HG02840 (cell line): ENCODE measurements at regions not wholly inside any gene's neighbourhood (a gene's known extent, or its start where the extent isn't known, plus 50 kb on each side); places are given as distances from the start of the nearest gene placed in this dataset.
"Not testable (repeated sequence)": the region's sequence is repeated elsewhere in the genome, so short reads cannot be mapped to it uniquely, and the experiment has no call there.

Experiments
- ATAC-seq: cut with Tn5 transposase; IDR thresholded peaks from one replicate; pipeline ENCODE4 v1.9.1; 2021; ENCODE audit warnings: mild to moderate bottlenecking, moderate library complexity, moderate number of reproducible peaks; ENCODE audit not compliant: unreplicated experiment, low FRiP score

DNA sequence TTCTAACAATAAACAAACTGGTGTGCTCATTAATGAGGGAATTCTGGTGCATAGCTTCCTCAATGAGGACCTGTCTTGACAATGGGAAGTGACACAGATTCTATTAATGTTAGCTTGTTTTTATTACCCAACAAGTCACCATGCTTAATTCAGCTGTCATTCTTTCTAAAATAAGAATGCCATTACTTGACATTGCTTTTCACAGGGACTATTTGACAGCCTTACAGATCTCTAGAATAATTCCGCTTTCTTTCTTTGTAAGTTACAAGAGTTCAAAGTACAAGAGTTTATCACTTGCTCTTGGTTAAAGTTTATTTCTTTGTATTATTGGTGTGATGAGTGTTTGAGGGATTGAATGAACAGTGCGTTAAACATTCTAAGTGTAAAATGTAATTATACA is 127.0 kb upstream of the COL5A2 start:
- no peak for ATAC-seq

DNA sequence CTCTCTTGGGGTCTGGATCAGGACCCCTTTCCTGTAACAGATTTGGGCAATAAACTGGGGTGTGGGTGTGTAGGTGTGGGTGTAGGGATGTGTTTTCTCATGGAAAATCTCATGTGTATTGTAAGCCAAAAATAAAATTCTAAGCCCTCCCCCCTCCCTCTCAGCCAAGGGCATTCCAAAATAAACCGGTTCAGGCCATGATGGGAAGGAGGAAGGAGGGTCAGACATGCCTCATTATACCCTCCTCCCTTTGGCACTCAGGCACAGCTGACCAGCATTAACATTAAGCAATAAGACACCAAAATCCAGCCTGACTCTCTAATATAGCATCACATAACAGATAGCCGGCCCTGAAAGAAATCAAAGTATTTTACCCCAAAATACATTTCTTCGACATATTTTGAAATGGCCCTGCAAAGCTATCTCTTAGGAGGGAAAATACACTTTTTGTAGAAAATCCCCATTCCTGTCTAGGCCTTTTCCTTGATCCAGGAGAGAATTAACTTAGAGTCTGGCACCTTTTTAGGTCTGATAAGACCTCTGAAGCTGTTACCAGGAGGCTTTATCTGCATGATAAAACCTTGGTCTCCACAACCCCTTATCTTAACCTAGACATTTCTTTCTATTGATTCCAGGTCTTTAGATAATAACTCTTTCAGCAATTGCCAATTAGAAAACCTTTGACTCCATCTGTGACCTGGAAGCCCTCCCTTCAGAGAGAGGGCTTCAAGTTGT is 128.7 kb upstream of the COL5A2 start:
- no peak for ATAC-seq

DNA sequence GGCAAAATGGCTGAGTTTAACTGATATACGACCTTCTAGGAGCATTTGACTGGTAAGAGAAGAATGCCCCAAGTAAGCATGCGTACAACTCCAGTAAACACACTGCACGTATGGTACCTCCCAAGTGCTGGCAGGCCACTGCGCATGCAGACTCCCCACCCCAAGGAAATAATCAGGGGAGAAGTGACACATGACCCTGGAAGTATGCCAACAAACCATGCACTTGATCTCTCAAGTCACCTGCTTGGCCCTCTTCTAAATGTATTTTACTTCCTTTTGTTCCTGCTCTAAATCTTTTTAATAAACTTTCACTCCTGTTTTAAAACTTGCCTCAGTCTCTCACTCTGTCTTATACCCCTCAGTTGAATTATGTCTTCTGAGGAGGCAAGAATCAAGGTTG is 129.8 kb upstream of the COL5A2 start:
- no peak for ATAC-seq

DNA sequence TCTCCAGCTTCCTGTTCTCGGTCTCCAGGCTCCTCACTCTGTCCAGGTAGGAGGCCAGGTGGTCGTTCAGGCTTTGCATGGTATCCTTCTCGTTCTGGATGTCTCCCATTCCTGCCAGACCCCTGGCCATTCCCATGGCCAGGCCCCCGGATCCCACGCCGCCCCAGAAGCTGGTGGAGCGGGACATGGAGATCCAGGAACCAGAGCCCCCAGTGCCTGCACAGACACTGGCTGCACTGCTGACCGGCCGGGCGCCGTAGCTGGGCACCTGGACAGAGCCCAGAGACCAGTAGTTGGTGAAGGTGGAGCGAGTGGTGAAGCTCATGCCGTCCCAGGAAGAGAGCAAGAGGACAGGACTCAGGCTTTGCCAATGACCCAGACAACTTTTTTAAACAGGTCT is 129.1 kb upstream of the WDR75 start:
- no peak for ATAC-seq

DNA sequence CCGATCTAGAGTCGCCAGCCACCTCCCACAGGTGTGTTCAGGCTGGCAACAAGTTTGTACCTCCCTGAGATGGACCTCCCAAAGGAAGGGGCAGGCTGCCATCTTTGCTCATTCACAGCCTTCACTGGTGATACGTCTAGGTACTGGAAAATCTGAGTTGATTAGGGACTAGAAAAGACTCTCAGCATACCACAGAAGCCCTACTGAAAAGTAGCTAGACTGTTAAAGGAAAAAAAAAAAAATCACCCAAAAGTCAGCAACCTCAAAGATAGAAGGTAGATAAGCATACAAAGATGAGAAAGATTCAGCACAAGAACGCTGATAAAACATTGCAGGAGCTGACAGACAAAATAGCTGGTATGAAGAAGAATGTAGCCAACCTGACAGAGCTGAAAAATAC is 128.6 kb upstream of the WDR75 start:
- no peak for ATAC-seq

DNA sequence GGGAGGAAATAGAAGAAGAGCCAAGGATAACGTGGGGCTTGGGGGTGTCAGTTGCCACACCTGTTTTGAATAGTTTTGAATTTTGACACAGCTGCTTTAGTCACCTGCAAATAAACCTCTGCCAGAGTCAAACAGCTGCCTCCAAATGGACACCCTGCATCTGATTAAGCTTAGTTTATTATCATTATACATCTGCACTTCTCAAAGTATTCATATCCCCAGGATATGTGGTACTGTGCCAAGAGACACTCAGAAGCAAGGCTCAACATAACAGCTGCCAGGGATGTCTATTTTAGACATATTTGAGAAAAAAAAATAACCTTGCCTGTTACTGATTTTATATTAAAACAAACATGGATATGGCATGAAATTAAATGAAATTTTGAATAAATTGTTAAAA is 122.5 kb upstream of the WDR75 start:
- no peak for ATAC-seq

DNA sequence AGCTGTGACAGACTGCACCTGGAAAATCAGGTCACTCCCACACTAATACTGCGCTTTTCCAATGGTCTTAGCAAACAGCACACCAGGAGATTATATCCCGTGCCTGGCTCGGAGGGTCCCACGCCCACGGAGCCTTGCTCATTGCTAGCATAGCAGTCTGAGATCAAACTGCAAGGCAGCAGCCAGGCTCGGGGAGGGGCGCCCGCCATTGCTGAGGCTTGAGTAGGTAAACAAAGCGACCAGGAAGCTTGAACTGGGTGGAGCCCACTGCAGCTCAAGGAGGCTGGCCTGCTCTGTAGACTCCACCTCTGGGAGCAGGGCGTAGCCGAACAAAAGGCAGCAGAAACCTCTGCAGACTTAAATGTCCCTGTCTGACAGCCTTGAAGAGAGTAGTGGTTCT is 121.8 kb upstream of the WDR75 start:
- ATAC-seq, result not testable (repeated sequence)

DNA sequence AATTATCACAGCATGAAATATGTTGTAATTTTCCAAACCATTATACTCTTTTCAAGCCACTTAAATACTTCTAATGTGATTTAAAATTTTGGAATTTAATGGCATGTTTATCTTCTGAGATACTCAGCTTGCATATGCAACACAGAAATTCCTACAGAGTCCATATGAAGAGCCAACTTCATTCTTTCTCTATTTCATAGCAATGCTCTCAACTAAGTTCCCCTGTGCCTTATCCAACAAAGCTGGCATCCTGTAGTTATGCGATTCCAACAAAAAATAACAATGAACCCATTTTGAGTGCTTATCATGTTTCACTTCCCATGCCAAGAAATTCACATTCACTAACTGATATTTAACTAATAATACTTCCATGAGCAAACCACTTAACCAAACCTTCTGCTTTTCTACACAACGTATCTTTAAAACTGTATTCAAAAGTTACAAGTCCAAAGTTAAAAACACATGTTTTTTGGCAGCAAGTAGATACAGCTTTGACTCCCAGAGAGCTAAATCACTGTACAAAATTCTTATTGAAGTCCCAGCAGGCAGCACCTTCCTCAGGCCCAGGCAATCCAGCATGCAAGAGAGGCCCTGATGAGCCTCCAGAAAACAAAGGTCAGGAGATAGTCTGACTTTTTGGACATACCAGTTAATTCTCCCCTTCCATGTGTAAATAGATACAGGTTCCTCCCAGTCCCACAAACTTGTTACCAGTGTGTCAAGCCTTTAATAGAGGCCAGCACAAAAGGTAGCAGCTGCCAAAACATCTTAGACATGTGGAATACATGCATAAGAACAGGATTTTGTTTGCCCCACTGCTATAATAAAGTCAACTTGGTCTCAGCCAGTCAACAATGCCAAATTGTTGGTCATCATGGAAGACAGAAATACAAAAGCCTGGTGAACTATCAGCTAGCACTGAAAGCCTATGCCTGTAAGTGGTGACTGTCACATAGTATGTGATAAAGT is 113.1 kb upstream of the WDR75 start:
- ATAC-seq, result no peak

DNA sequence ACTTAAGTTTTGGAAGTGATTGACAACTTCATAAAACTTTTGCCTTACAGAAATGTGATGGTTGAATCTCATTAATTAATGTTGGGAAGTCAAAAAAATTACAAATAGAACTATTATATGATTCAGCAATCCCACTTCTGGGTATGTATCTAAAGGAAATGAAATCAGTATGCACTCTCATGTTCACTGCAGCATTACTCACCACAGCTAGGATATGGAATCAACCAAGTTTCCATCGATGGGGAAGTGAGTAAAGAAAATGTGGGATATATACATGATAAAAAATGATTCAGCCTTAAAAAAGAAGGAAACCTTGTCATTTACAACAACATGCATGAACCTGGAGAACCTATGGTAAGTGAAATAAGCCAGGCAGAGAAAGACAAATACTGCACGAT is 112.4 kb upstream of the WDR75 start:
- no peak for ATAC-seq

DNA sequence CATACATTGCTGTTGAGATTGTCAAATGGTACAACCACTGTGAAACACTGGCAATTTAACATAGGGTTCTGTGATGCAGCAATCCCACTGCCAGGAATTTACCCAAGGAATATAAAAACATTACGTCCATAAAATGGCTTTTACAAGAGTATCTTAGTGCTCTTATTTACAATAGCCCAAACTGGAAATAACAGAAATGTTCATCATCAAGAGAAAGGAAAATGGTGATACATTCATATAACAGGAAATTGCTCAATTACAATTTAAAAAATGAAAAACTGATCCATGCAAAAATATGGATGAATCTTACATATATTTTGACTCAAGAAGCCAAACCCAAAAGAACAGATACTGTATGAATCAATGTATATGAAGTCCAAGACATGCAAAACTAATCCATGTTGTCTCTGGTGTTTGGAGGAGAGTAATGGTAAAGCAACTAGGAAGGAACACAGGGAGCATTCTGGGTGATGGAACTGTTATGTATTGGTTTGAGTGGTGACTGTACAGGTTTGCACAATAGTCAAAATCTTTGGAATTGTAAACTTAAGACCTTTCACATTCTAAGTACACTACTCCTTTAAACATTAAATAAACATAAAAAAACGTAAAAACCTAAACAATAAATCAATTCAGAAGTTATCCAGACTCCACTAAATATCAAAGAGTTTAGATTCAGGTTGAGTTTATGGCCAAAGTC is 104.8 kb upstream of the WDR75 start:
- ATAC-seq, result no peak

DNA sequence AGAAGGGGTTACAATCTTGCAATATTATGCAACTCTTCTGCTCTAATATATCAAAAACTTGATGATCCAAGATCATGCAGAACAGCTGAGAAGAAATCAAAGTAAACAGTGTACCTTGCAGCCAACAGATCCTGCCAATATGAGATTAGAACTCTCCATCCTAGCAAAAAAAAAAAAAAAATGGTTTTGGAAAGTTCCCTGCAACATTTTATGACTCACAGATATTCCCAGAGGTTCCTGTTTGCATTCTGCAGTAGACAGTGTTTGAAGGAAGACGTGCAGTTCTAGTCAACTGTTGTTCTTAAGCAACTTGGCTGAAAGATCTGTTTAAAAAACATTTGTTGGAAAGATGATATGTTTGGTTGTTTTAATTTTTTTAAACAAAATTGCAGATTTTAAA is 103.6 kb upstream of the WDR75 start:
- ATAC-seq, result no peak

DNA sequence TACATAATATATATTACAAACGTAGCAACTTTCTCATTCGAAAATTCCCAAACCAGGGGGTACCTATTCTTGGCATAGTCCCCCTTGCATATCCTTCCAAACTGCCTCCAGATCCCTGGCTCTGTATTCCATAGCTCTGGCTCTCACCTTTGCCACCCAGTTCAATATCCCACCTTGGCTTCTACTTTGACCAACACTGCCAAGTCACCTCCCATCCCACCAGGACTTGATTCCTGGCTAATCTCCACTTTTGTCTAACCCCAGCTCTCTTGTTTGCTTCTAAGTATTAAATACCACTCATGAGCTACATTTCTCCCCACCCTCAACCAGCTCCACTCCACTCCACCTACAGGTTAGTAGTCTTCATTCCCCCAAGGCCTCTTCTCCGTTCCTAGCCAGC is 103.2 kb upstream of the WDR75 start:
- no peak for ATAC-seq

DNA sequence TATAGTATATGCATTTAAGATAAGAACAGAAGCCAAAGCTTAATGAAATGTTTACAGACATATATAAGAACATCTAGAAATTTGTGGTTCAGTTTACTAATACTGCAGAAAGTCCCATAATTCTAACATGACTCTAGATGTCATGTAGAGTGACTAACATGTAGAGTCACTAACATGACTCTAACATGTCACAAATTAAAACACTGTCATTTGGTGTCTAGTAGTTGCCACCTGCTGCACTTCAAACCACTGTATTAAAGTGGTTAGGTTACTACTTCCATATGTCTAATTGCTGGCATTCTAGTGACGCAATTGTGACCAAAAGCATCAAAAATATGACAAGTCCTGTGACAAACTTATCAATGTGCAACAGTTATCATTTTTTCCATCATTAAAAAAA is 100.2 kb upstream of the WDR75 start:
- ATAC-seq, result no peak

DNA sequence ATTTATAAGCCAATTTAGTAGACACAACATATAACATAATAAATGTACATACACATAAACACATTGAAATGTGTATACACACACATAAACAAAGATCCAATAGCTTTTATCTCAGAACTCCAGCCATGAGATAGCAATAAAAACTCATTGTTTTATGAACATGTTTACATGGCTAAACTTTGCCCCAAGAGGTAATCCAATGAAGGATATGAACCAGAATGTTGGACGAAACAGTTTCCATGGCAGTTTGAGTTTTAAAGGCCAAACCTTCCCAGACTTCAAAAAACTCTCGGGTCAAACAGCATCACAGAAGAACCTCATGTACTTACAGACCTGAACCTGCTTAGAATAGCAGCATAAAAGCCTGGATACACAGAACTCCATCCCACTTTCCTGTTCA is 97.2 kb upstream of the WDR75 start:
- no peak for ATAC-seq

DNA sequence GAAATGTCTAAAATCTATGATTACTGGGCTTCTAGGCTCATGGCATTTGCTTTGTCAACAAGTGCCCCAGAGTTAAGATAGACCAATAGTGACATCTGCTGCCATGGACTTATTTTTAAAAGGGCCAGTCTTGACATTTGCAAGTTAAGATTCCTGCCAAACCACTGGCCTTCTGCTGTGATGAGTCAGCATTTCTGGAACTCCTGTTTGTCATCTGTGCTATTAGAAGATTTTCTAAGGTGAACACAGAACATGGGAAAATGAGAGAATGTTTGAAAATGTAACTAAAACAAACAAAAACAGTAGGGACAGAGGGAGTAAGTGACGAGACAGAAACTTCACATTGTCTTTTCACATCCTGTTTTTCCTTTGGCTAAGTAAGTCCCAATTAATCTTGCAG is 93.7 kb upstream of the WDR75 start:
- no peak for ATAC-seq

DNA sequence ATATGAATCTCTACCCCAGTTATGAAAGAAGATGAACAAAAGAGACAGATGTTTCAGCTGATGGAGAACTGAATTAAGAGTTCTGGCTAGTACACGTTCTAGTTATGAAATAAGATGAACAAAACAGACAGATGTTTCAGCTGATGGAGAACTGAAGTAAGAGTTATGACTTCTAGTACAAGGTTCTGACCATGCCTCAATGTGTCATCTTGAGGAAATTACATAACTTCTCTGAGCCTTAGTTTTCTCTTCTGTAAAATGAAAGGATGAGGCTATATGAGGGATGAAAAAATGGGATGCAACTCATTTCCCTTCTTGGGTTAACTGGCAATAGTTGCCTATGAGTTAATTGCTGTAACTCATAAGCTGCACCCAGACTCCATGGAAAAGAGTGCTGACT is 92.9 kb upstream of the WDR75 start:
- ATAC-seq, result no peak

DNA sequence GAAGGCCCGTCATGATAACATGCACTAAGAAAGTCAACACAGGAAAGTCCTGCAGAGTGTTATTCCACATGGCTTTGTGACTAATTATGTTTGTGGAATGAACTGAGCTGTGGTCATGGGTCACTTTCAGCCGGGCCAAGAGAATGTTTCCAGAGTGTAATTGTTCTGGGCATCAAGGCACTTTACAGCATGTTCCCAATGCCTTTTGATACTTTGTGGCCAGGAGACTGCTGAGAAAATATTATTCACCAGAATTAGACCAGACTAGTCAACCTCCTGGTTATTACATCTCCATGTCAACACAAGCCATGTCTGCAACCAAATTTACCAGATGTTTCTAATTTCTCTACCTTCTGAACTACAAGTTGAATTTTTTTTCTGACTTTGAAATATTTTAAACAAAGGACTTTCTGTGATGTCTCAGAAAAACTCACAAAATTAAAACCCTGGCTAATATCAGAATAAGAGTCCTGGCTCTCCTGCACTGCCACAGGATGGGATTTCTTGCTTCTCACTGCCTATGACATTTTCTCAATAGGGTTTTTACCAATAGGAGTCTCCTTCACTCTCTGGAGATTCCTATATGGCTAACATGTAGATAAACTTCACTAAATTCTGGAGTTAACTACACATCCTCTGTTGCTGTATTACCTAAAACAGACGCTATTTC is 90.6 kb upstream of the WDR75 start:
- ATAC-seq, result no peak

DNA sequence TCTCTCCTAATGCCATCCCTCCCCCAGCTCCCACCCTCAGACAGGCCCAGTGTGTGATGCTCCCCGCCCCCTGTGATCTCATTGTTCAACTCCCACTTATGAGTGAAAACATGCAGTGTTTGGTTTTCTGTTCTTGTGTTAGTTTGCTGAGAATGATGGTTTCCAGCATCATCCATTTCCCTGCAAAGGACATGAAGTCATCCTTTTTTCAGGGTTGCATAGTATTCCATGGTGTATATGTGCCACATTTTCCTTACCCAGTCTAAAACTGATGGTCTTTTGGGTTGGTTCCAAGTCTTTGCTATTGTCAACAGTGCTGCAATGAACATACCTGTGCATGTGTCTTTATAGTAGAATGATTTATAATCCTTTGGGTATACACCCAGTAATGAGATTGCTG is 89.3 kb upstream of the WDR75 start:
- ATAC-seq, result not testable (repeated sequence)

DNA sequence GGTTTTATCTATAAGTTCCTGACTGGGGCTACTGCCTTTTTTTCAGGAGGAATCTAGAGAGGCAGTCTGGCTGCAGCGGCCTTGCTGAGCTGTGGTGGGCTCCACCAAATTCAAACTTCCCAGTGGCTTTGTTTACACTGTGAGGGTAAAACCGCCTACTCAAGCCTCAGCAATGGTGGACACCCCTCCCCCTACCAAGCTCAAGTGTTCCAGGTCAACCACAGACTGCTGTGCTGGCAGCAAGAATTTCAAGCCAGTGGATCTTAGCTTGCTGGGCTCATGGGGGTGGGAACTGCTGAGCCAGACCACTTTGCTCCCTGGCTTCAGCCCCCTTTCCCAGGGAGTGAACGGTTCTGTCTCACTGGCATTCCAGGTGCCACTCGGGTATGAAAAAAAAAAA is 83.9 kb upstream of the WDR75 start:
- not testable (repeated sequence) for ATAC-seq

DNA sequence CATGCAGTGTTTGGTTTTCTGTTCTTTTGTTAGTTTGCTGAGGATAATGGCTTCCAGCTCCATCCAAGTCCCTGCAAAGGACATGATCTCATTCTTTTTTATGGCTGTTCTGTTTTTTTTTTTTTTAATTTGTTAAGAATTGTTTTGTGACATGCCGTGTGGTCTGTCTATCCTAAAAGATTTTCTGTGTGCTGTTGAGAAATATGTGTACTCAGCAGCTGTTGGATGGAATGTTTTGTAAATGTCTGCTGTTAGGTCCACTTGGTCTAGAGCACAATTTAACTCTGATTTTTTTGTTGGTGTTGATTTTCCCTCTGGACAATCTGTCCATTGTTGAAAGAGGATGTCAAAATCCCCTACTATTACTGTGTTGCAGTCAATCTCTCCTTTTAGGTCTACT is 80.4 kb upstream of the WDR75 start:
- no peak for ATAC-seq

DNA sequence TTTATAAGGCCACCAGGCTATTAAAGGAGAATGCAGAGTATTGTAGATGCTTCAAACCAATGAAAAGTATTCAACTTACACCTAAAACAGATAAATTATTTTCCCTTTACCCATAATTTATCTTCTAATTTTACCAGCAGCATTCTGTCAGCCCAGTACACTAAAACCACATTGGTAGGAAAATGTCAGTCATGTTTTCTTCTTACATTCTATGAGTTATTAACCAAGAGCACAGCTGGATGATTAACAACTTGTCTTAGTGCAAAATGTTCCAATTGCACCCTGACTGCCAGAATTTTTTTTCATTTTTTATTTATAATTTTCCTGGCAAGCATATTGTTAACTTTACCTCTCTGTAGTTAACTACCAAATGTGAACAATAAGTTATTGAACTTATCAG is 79.0 kb upstream of the WDR75 start:
- ATAC-seq, result no peak
